ENCODE measurements at regions not wholly inside any gene's neighbourhood (a gene's known extent, or its start where the extent isn't known, plus 50 kb on each side); places are given as distances from the start of the nearest gene placed in this dataset.
"Not testable (repeated sequence)": the region's sequence is repeated elsewhere in the genome, so short reads cannot be mapped to it uniquely, and the experiment has no call there.

GRCh38 chrX:50967736-50968135 lies 57.2 kb downstream of the BMP15 start:
- DNase-seq = no peak

GRCh38 chrX:50968871-50969635 lies 58.5 kb downstream of the BMP15 start:
- not testable (repeated sequence) for DNase-seq

- no peak for DNase-seq
Observed at GRCh38 chrX:50971395-50971794, 60.9 kb downstream of the BMP15 start.

DNA sequence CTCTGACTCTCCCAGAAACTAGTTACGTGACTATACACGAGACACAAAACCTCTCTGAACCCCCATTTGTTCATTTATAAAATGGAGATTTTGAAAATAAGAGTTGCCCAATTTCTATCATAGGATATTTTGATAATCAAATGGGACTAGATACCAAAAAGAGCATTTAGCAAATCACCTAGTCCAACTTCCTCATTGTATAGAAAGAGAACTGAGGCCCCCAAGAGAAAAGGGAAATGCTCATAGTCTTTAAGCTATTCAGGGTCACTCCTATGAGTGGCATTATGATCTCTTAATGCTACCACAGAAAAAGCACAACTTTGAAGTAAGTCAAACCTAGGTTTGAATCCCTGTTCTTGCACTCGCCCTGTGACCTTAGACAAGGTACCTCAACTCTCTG lies 62.7 kb downstream of the BMP15 start:
- no peak for DNase-seq

- no peak for DNase-seq
Observed at GRCh38 chrX:50978920-50979682, 68.6 kb downstream of the BMP15 start.

GRCh38 chrX:50980251-50980650 lies 69.7 kb downstream of the BMP15 start:
- DNase-seq = no peak

- no peak for DNase-seq
Observed at GRCh38 chrX:50988649-50989048, 78.1 kb downstream of the BMP15 start.

GRCh38 chrX:50996930-50997329 lies 86.4 kb downstream of the BMP15 start:
- no peak for DNase-seq

DNA sequence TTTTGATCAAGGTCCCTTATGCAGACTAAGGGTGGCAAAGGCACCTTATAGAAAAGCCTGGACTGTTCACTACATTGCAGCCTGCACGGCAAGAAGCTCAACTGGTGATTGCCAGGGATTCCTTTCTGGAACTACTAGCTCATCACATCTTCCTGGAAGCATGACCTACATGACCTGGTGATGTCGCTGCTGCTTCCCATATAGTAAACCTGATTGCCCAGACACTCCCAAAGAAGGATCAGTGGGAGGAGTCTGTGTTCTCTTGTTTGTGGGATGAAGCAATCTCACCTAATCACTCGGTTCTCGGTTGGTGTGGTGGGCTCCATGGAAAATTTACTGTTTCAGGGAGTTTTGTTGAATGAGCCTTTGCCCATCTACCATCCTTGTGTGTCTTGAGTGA lies 89.8 kb downstream of the BMP15 start:
- not testable (repeated sequence) for DNase-seq

- not testable (repeated sequence) for DNase-seq
Observed at GRCh38 chrX:51001733-51002632, 91.4 kb downstream of the BMP15 start.

DNA sequence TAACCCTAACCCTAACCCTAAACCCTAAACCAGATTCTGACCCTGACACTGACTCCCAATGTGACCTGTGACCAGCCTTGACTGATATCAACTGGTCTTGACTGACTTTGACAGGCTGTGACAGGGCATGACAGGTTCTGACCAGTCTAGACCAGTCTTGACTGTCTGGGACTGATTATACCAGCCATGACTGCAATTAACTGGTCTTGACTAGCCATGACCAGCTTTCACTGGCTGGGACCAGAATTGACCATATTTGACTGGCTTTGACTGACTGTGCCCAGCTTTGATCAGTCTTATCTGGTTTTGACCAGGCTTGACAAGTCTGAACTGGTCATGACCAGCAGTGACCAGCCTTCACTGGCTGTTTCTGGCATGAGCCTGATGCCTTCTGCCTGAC lies 95.5 kb downstream of the BMP15 start:
- no peak for DNase-seq

DNA sequence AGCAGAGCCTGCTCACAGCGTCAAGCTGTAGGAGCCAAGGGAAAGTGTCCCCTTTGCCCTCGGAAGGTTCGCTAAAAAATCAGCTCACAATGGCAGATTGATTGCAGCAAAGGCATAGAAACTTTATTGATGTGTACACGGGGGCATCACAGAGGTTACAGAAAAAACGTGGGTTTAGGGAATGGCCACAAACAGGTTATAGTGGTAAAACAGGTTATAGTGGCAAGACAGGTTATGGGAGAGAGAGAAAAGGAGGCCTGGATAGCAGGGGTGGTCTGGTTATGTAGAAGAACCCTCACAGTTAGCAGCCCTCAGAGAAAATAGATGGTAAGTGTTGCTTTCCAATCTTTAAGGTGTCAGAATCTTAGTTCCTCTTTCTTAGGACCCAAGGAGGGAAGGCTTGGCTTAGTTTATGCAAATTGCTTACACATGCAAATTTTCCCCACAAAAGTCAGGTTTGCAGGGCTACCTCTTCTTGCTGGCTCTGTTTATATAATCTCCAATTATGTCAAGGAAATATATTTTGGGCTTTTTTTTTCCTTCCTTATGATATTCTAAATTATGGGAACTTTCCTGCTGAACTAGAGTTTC lies 113.7 kb downstream of the BMP15 start:
- no peak for DNase-seq

DNA sequence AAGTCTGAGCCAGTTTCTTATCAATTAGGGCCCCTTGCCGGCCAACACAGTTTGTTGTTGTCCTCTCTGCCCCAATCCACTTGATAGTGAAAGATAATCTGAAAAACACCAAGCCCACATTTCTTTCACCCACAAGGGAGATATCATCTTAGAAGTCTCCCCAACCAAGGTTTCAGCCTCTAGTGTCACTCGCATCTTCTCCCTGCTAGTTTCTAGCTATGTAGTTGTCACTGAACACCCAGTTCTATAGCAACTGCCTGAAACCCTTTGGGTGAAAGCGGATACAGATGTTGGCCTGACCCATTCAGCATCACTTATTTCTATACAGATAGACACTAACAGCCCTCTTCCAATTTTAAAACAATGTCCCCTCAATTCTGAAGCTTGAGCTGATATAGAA lies 116.3 kb downstream of the BMP15 start:
- no peak for DNase-seq

DNA sequence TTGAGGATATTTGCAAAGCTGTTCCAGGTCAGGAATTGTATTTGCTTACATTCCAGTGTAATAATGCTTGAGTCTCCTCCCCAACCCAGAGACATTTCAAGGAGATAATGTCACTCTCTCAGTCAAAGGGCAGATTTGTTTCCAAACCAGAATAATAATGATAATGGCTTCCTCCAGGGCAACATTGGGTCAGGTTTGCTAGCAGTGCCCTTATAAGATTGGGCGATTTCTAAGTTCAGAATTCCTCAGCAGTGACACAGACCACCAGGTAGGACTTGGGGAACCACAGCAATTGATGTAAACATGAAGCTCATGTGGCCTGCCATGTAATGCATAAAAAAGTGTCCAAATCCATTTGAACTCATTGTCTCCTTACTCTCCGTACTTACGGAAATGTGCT lies 125.2 kb downstream of the BMP15 start:
- no peak for DNase-seq

DNA sequence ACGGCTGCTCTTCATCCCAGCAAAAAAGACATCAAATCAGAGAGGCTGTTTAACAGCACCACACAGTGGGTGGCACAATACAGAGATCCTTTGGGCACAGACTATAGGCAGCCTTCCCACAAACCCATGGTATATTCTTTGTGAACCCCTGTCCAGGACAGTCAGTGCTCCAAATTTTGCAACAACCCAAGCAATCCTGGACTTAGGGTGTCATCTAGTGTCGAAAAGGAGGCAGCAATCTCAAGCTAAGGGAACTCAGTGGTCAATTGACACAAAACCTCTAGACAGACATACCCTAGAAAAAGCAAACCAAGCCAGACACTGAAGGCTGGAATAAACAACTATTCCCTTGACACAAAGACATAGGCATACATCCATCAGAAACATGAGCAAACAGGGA lies 137.4 kb downstream of the BMP15 start:
- no peak for DNase-seq

GRCh38 chrX:51053741-51054140 lies 143.2 kb downstream of the BMP15 start:
- no peak for DNase-seq

DNA sequence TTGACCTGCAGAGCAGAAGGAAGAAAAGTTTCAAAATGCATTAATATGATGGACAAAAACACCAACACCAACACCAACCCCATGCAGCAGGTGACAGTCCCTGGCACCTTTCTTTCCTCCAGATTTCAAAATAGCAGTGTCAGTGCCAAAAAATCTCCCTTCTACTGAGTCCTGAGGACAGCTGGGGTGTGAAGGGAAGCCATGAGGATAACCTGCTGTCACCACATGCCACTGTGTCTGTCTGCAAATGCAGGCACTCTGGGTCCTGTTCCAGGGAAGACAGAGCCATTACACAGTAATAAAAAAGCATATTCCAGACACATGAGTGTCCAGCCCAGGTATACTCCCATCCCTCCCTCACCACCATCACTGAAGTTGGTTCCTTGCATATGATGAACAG lies 187.5 kb downstream of the BMP15 start:
- no peak for DNase-seq

GRCh38 chrX:51119058-51119926 lies 208.8 kb downstream of the BMP15 start:
- DNase-seq = not testable (repeated sequence)

GRCh38 chrX:51125743-51126142 lies 206.9 kb upstream of the NUDT10 start:
- not testable (repeated sequence) for DNase-seq

DNA sequence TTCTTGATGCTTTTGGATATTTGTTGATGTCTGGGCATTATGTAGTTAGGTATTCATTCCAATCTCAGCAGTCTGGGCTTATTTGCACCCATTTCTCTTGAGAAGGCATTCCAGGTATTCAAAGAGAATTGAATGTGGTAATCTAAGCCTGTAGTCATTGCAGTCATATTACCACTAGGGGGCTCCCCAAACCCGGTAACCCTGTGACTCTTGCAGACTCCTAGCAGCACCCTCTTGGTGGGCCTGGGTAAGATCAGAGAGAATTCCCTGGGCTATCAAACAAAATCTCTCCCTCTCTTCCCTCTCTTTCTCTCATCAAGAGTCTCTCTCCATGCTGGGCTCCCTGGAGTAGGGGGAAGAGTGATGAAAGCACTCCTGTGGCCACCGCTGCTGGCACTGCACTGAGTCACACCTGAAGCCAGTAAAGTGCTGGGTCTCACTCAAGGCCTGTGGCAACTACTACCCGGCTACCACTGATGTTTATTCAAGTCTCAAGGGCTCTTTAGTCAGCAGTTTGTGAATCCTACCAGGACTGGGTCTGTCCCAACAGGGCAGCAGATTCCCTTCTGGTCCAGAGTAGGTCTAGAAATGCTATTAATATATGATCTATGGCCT lies 187.7 kb upstream of the NUDT10 start:
- DNase-seq = peak; percentile 1 to 2

DNA sequence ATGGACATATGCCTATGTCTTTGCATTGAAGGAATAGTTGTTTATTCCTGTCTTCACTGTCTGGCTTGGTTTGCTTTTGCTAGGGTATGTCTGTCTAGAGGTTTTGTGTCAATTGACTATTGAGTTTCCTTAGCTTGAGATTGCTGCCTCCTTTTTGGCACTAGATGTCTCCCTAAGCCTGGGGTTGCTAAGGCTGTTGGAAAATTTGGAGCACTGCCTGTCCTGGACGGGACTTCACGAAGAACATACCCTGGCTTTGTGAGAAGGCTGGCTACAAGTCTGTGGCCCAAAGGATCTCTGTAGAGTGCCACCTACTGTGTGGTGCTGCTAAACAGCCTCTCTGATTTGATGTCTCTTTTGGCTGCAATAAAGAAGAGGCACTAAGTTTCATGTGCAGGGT lies 183.8 kb upstream of the NUDT10 start:
- no peak for DNase-seq
